ENCODE measurements at regions not wholly inside any gene's neighbourhood (a gene's known extent, or its start where the extent isn't known, plus 50 kb on each side); places are given as distances from the start of the nearest gene placed in this dataset.

- Mint-ChIP-seq H3K9me3 (ENCODE audit: low read depth) (no peaks in the 10 kb centered on the region), H3K27me3 (peaks cover 8% of the 10 kb centered on the region), H3K27ac (no peak overlapping the region), H3K4me3 (ENCODE audit: low read depth) (no peak overlapping the region), H3K4me1 (ENCODE audit: low read depth) (peaks cover 2% of the 10 kb centered on the region), H3K36me3 (ENCODE audit: insufficient read depth) (no peaks in the 10 kb centered on the region)
- DNase-seq (ENCODE audit: low spot score, unreplicated experiment), result no peak
- no peak for TF ChIP-seq CTCF (IDR thresholded peaks at IDR 0.05; ENCODE audit: unreplicated experiment)
Observed at GRCh38 chr16:7849841-7850240, 517.2 kb downstream of the RBFOX1 start.

- H3K27ac Mint-ChIP-seq, result no peak overlapping the region
- no peak overlapping the region for H3K4me3 Mint-ChIP-seq (ENCODE audit: low read depth)
- no peak for TF ChIP-seq CTCF (IDR thresholded peaks at IDR 0.05; ENCODE audit: unreplicated experiment)
- H3K27me3 Mint-ChIP-seq, result peaks cover 19% of the 10 kb centered on the region
- no peaks in the 10 kb centered on the region for H3K9me3 Mint-ChIP-seq (ENCODE audit: low read depth)
- H3K36me3 Mint-ChIP-seq (ENCODE audit: insufficient read depth), result no peaks in the 10 kb centered on the region
- no peak for DNase-seq (ENCODE audit: low spot score, unreplicated experiment)
- H3K4me1 Mint-ChIP-seq (ENCODE audit: low read depth), result no peaks in the 10 kb centered on the region
Observed at GRCh38 chr16:7843261-7843660, 510.6 kb downstream of the RBFOX1 start.

GRCh38 chr16:7839568-7839967 lies 506.9 kb downstream of the RBFOX1 start:
- no peak for DNase-seq (ENCODE audit: low spot score, unreplicated experiment)
- H3K27ac Mint-ChIP-seq, result no peak overlapping the region
- H3K27me3 Mint-ChIP-seq, result peaks cover 28% of the 10 kb centered on the region
- no peaks in the 10 kb centered on the region for H3K9me3 Mint-ChIP-seq (ENCODE audit: low read depth)
- TF ChIP-seq CTCF (IDR thresholded peaks at IDR 0.05; ENCODE audit: unreplicated experiment), result no peak
- H3K36me3 Mint-ChIP-seq (ENCODE audit: insufficient read depth), result no peaks in the 10 kb centered on the region
- no peak overlapping the region for H3K4me3 Mint-ChIP-seq (ENCODE audit: low read depth)
- no peaks in the 10 kb centered on the region for H3K4me1 Mint-ChIP-seq (ENCODE audit: low read depth)

GRCh38 chr16:7834771-7835431 lies 502.3 kb downstream of the RBFOX1 start:
- DNase-seq (ENCODE audit: low spot score, unreplicated experiment), result no peak
- H3K4me1 Mint-ChIP-seq (ENCODE audit: low read depth), result no peaks in the 10 kb centered on the region
- no peak overlapping the region for H3K4me3 Mint-ChIP-seq (ENCODE audit: low read depth)
- peaks cover 16% of the 10 kb centered on the region for H3K27me3 Mint-ChIP-seq
- TF ChIP-seq CTCF (IDR thresholded peaks at IDR 0.05; ENCODE audit: unreplicated experiment), result no peak
- no peaks in the 10 kb centered on the region for H3K9me3 Mint-ChIP-seq (ENCODE audit: low read depth)
- no peaks in the 10 kb centered on the region for H3K36me3 Mint-ChIP-seq (ENCODE audit: insufficient read depth)
- no peak overlapping the region for H3K27ac Mint-ChIP-seq

- no peak for TF ChIP-seq CTCF (IDR thresholded peaks at IDR 0.05; ENCODE audit: unreplicated experiment)
- Mint-ChIP-seq H3K4me1 (ENCODE audit: low read depth) (no peaks in the 10 kb centered on the region), H3K36me3 (ENCODE audit: insufficient read depth) (no peaks in the 10 kb centered on the region), H3K9me3 (ENCODE audit: low read depth) (no peaks in the 10 kb centered on the region), H3K4me3 (ENCODE audit: low read depth) (no peak overlapping the region), H3K27ac (no peak overlapping the region), H3K27me3 (no peaks in the 10 kb centered on the region)
- no peak for DNase-seq (ENCODE audit: low spot score, unreplicated experiment)
Observed at GRCh38 chr16:7820816-7821215, 488.2 kb downstream of the RBFOX1 start.
